ENCODE measurements at regions not wholly inside any gene's neighbourhood (a gene's known extent, or its start where the extent isn't known, plus 50 kb on each side); places are given as distances from the start of the nearest gene placed in this dataset.

DNA sequence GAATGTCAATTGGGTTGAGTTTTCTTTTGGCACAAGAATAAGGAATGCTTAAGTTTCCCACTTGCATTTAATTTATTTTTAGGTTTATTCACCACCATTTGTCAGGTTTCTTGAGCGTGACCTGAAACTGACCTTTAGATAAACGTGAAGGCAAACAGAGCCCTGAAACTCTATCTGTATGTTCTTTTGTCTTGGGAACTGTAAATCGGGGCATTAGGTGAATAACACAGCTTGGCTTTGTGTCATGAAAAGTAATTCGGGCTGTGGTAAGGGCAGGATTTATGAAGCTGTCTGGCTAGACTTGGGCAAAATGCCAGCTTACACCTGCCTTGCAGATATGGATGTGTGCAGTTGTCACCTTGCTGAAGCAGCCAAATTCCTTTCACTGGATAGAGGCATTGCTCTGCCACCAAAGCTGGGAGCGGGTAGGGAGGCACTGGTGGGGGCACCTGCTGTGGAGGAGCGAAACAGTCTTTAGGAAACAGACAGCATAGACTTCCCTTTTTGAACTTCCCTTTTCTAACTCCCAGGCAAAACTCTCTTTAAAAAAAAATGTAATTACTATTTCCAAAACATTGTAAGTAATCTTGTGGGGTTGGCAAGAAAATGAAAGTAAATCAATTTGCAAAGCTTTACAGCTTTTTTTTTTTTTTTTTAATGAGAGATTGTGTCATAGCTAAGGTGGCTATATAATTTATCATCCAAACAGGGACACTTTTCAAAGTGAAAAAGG is 545.2 kb downstream of the CSNK1G3 start (continued):
- TF ChIP-seq, protein P1, sequence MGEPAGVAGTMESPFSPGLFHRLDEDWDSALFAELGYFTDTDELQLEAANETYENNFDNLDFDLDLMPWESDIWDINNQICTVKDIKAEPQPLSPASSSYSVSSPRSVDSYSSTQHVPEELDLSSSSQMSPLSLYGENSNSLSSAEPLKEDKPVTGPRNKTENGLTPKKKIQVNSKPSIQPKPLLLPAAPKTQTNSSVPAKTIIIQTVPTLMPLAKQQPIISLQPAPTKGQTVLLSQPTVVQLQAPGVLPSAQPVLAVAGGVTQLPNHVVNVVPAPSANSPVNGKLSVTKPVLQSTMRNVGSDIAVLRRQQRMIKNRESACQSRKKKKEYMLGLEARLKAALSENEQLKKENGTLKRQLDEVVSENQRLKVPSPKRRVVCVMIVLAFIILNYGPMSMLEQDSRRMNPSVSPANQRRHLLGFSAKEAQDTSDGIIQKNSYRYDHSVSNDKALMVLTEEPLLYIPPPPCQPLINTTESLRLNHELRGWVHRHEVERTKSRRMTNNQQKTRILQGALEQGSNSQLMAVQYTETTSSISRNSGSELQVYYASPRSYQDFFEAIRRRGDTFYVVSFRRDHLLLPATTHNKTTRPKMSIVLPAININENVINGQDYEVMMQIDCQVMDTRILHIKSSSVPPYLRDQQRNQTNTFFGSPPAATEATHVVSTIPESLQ (CRISPR knock-in tag; IDR thresholded peaks at IDR 0.05): no peak
- TF ChIP-seq SMARCB1 (IDR thresholded peaks at IDR 0.05; ENCODE audit: insufficient read length, low read depth) (no peak), NCOA6 (IDR thresholded peaks at IDR 0.05) (no peak)
- TF ChIP-seq, protein P2, sequence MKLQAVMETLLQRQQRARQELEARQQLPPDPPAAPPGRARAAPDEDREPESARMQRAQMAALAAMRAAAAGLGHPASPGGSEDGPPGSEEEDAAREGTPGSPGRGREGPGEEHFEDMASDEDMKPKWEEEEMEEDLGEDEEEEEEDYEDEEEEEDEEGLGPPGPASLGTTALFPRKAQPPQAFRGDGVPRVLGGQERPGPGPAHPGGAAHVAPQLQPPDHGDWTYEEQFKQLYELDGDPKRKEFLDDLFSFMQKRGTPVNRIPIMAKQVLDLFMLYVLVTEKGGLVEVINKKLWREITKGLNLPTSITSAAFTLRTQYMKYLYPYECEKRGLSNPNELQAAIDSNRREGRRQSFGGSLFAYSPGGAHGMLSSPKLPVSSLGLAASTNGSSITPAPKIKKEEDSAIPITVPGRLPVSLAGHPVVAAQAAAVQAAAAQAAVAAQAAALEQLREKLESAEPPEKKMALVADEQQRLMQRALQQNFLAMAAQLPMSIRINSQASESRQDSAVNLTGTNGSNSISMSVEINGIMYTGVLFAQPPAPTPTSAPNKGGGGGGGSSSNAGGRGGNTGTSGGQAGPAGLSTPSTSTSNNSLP (IDR thresholded peaks at IDR 0.05; ENCODE audit: borderline replicate concordance, low read depth, low read length): no peak

DNA sequence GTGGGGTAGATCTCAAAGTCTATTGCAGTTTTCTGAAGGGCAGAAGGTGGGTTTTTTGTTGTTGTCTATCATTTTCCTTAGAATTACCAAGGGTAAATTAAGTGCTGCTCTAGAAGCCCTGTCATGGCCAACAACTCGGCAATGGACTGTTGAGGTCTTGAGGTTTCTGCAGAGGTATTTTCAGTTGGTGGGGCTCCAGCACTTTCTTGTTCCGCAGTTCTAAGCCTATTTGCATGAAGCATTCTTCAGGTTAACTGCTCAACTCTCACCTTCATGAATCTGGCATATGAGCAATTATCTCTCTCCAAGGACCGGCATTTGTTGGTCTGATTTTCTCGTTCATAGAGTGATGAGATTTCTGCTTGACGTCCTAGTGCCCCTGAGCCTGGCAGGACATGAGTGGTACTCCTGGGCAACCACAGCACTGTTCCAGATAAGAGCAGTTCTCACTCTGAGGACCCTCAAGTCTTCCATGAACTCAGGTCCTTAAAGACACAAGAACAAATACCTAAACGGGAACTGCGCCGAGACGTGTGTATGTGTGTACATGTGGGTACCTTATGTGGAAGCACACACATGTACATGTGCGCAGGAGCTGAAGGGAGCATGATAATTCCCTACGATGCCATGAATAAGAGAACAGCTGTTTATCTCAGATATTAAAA is 544.5 kb downstream of the CSNK1G3 start:
- H3K27ac ChIP-seq (ENCODE audit: extremely low read depth, low read depth, low read length): no peak overlapping the region
- no peaks in the 10 kb centered on the region; the same call in 1 of the 2 replicates for H3K9me3 ChIP-seq (replicated peaks; ENCODE audit: control insufficient read depth, insufficient read depth, low read depth, low read length)
- no peak overlapping the region for H3K4me2 ChIP-seq (ENCODE audit: insufficient read depth, low read length)
- no peak for TF ChIP-seq ARNT (IDR thresholded peaks at IDR 0.05)
- TF ChIP-seq, protein P3, sequence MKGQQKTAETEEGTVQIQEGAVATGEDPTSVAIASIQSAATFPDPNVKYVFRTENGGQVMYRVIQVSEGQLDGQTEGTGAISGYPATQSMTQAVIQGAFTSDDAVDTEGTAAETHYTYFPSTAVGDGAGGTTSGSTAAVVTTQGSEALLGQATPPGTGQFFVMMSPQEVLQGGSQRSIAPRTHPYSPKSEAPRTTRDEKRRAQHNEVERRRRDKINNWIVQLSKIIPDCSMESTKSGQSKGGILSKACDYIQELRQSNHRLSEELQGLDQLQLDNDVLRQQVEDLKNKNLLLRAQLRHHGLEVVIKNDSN (CRISPR knock-in tag; IDR thresholded peaks at IDR 0.05): no peak
- no peak for TF ChIP-seq ZNF766 (CRISPR knock-in tag; conservative IDR thresholded peaks at IDR 0.05)
- TF ChIP-seq ZNF589 (CRISPR knock-in tag; IDR thresholded peaks at IDR 0.05; ENCODE audit: low read depth): no peak
- TF ChIP-seq, protein P4, sequence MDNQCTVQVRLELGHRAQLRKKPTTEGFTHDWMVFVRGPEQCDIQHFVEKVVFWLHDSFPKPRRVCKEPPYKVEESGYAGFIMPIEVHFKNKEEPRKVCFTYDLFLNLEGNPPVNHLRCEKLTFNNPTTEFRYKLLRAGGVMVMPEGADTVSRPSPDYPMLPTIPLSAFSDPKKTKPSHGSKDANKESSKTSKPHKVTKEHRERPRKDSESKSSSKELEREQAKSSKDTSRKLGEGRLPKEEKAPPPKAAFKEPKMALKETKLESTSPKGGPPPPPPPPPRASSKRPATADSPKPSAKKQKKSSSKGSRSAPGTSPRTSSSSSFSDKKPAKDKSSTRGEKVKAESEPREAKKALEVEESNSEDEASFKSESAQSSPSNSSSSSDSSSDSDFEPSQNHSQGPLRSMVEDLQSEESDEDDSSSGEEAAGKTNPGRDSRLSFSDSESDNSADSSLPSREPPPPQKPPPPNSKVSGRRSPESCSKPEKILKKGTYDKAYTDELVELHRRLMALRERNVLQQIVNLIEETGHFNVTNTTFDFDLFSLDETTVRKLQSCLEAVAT (IDR thresholded peaks at IDR 0.05): no peak
- no peak for TF ChIP-seq FOXJ3 (CRISPR knock-in tag; IDR thresholded peaks at IDR 0.05)
- TF ChIP-seq ARHGAP35 (IDR thresholded peaks at IDR 0.05; ENCODE audit: partially characterized antibody): no peak
- TF ChIP-seq, protein P5, sequence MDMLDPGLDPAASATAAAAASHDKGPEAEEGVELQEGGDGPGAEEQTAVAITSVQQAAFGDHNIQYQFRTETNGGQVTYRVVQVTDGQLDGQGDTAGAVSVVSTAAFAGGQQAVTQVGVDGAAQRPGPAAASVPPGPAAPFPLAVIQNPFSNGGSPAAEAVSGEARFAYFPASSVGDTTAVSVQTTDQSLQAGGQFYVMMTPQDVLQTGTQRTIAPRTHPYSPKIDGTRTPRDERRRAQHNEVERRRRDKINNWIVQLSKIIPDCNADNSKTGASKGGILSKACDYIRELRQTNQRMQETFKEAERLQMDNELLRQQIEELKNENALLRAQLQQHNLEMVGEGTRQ (CRISPR knock-in tag; IDR thresholded peaks at IDR 0.05): no peak
- TF ChIP-seq EP400 (IDR thresholded peaks at IDR 0.05): no peak
- TF ChIP-seq GABPB1 (CRISPR knock-in tag; IDR thresholded peaks at IDR 0.05): no peak
- in situ Hi-C loops (cut with MboI) (no loop called here), intact Hi-C loops (cut with micrococcal nuclease) (no loop called here)
- BruUV-seq (replicated peaks): no TSS peak
- H3K9ac ChIP-seq (ENCODE audit: insufficient read depth in 1 of 2, low read depth in 2 of 2, low read length in 2 of 2): no peak overlapping the region
- H3K27me3 ChIP-seq (ENCODE audit: control insufficient read depth in 2 of 2, insufficient read depth in 2 of 2, low read length in 2 of 2): no peaks in the 10 kb centered on the region
- 1% methylated on average over 11 of the region's 11 CpGs for WGBS (ENCODE audit: insufficient coverage, low coverage, missing lambda C conversion rate)
- H3K4me1 ChIP-seq (replicated peaks in 1 of 2; ENCODE audit: control insufficient read depth in 2 of 2, insufficient read depth in 2 of 2, low read length in 2 of 2): no peaks in the 10 kb centered on the region
- no peak for FAIRE-seq
- H3K9me1 ChIP-seq (ENCODE audit: control insufficient read depth, insufficient read depth, low read length): no peaks in the 10 kb centered on the region
- H3K36me3 ChIP-seq (ENCODE audit: control insufficient read depth, insufficient read depth, low read length): no peaks in the 10 kb centered on the region
- ChIA-PET POLR2A (no interaction called here), CTCF (ENCODE audit: low intra/inter-chr PET ratio) (no interaction called here)
- DNase-seq (ENCODE audit: extremely low read depth in 1 of 4, low spot score in 3 of 4): no peak
- ATAC-seq: no peak
- H4K20me1 ChIP-seq (replicated peaks; ENCODE audit: control insufficient read depth, insufficient read depth, low read length): no peaks in the 10 kb centered on the region
- H3K79me2 ChIP-seq (ENCODE audit: control insufficient read depth, insufficient read depth, low read length): no peaks in the 10 kb centered on the region
- H3K4me3 ChIP-seq: no peak overlapping the region
- no peak overlapping the region for H2AFZ ChIP-seq (ENCODE audit: low read depth, low read length)

Data from K562 (cell line).